Mucosa of gallbladder (tissue), 1 donor: ENCODE measurements at regions not wholly inside any gene's neighbourhood (a gene's known extent, or its start where the extent isn't known, plus 50 kb on each side); places are given as distances from the start of the nearest gene placed in this dataset.

Experiments
- DNase-seq: peaks from one replicate; pipeline ENCODE4 v3.0.0-alpha.2; 2020; ENCODE audit warnings: low spot score
- donor health status: DM: no; HTN: no; CAD: no.

GRCh38 chr17:72518159-72518732 lies 397.4 kb downstream of the SOX9 start:
- no peak for DNase-seq

GRCh38 chr17:72518753-72519597 lies 398.2 kb downstream of the SOX9 start:
- DNase-seq: peak; percentile 52

DNA sequence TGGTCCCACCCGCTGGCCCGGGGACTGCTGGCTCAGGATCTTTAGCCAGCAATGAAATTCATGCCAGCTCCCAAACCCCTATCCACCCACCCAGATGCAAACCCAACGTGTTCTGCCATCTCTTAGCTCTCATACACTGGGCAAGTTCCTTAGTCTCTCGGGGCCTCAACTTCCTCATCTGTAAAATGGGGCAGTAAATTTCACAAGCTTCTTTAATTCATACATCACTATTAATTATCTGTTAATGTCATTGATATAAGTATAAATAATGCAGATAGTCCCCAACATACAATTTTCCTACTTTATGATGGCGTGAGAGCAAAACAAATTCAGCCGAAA lies 398.7 kb downstream of the SOX9 start:
- no peak for DNase-seq

DNA sequence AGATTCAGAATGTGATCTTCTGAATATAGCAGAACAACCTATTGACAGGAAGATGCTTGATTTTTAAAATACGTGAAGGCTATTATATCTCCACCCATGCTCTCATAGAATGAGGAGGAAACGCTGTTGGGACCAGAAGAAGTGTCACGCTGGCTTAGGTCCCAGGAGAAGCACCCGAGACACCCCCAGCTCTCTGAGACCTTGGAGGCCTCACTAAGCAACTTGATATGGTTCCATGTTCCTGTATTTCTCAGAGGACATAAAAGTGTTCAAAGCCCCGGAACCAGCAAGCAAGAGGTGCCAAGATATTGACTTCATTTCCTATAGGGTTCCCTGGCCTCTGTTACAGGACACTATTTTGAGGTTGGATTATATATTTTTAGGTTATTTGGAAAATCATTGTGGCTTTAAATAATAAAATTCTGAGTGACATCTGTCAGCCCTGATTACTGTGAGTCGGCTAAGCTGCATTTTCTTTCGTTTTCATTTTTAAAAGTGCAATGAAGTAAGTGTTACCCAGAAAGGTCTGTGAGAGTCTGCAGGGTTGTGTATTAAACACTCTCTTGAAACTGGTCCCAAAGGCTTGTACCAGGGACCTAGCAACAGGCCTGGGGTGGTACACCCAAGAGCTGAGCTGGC lies 400.0 kb downstream of the SOX9 start:
- no peak for DNase-seq

DNA sequence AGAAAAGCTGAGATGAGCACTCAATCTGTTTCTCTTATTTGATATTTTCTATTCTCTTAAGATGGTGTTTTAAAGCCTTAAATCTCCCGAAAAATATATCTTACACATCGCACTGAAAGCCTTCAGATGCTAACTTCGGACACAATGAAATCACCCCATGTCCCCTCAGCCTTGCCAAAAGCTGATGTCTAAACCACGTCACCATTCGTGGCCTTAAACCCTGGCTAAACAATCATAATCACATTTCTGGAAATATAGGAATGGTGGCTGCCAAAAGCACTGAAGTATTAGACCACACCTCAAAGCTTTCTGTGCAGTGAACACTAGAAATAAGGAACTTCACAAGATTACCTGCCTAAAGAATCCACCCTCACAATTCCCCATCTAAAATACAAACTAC lies 402.7 kb downstream of the SOX9 start:
- DNase-seq: no peak

- no peak for DNase-seq
These were observed 404.6 kb downstream of the SOX9 start for GRCh38 chr17:72525225-72526015.

DNA sequence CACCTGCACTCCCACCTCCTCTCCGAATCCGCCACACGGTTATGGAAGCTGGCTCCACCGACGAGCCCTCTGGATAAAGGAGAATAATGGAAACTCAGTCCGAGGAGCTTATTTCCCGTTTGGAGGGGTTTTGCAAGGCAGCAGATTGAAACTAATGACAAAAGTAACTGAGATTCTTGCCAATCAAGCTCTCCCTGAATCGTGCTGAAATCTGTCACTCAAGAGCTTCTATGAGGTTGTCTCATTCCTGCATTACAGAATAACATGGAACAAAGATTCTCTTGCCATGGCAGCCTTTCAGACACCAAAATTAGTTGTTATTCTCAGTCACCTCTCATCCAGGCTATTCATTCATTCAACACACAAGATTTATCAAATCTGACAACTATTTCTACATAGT lies 405.9 kb downstream of the SOX9 start:
- DNase-seq: no peak

DNA sequence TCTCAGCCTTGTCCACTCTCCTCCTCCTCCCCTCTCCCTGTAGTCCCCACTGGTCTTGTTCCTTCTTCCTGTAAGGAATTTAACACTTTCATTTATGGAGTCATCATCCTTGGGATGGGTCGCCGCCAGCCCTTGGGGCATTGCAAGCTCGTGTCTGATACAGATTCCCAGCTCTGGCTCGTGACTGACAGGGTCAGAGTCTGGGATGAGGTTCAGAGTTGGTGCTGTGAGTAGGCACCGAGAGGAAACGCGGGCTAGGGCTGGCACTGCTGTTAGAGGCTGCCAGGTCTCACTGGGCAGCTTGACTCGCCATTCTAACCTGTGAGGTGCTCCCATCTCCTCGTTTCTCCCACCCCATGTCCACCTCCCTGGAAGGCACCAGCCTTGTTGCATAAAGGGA lies 407.0 kb downstream of the SOX9 start:
- peak; percentile 16 for DNase-seq

DNA sequence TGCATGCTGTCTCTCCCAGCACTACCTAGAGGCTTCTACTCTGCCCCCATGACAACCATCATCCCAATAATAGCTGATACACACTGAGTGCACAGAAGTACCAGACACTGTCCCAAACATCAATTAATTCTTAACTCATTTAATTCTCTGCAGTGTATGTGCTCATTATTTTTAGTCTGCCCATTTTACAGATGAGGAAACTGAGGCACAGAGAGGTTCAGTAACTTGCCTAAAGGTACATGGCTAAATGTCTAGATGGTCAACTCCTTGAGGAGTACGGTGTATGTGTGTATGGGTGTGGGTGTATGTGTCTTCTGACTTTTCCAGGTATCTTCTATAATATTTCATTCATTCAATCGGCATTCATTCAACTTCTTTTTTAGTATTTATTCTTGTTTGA lies 407.9 kb downstream of the SOX9 start:
- no peak for DNase-seq

DNA sequence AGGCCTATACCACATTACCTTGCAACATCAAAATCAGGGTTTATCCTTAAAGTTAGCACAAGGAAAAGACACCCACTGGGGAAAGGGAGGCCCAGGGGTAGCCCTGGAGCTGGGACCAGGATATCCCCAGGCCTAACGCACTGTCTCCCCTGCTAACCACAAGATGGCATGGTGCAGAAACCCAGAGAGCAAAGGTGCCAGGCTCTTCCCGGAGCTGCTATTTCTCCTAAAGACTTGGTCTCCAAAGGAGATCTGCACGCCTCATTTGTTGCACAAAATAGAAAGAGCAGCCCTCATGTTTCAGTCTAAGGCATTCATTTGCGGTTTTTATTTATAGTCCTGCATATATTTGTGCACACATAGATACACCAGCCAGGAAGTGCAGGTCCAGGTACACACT lies 408.6 kb downstream of the SOX9 start:
- no peak for DNase-seq

DNA sequence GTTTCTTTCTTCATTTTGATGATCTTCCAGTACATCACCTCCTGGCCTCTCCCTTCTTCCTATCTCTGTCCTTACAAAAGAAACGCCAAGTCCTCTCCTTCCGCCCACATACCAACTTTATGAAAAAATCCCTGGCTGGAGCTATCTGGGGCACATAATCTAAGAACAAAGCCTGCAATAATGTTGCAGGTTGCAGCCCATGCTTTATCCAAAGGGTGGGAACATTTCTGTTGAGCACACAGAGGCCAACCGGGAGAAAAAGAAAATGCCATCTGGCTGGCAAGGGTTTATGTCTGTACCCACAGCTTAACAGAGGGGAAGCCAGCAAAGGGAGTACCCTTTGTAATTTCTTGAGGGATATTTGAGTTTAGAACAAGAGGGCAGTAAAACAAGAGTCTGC lies 409.6 kb downstream of the SOX9 start:
- DNase-seq: no peak

DNA sequence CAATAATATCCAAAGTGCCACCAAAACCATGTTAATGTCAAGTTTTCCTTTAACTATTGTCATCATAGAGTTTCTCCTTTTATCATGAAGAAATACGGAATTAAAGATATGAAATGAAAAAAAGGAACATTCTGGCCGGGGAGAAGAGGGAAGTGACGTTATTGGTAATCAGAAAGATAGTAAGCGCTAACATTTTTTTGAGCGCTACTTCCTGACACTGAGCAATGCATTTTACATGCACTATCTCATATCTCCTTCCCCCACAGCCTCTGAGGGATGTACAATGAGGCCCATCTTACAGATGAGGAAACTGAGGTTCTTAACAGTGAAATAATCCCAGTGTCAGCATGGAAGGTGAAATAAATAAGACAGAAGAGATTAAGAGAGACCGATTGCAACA lies 410.9 kb downstream of the SOX9 start:
- no peak for DNase-seq

GRCh38 chr17:72534265-72534664 lies 413.4 kb downstream of the SOX9 start:
- DNase-seq: no peak

- no peak for DNase-seq
These were observed 414.0 kb downstream of the SOX9 start for GRCh38 chr17:72534776-72535175.

DNA sequence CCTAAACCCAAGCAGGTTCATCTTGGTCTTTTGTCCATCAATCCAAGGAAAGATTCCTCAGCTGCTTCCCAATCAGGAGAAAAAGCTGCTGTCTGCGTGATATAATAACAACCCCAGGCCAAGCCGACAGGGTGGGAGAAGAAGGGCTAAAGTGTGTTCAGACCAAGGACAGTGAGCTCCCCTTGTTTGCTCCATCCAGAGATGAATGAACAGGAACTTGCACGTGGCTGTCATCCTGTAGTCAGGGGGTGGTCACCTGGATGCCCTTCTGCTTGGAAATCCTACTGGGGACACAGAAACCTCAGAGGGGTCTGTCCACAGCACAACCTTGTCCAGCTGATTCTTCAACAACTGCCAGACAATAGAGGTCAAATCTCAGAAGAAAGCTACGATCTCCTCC lies 414.5 kb downstream of the SOX9 start:
- no peak for DNase-seq

DNA sequence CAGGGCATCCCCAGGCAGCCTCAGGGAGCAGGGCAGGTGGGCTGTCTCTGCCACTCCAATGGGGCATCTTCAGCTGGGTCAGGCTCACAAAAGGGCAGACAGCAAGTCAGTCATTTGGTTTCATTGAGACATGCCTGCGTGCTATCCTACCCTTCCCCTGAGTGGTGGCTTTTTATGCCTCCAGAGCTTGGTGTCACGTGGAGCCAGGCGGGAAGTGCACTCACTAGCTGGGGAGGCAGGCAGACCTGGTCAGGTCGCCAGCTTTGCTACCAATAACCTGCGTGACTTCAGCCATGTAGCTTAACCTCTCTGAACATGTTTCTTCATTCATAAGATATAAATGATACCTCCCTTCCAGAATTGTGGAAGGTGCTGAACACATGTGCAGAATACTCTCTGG lies 415.0 kb downstream of the SOX9 start:
- DNase-seq: no peak

- DNase-seq: no peak
These were observed 416.0 kb downstream of the SOX9 start for GRCh38 chr17:72536788-72537187.

DNA sequence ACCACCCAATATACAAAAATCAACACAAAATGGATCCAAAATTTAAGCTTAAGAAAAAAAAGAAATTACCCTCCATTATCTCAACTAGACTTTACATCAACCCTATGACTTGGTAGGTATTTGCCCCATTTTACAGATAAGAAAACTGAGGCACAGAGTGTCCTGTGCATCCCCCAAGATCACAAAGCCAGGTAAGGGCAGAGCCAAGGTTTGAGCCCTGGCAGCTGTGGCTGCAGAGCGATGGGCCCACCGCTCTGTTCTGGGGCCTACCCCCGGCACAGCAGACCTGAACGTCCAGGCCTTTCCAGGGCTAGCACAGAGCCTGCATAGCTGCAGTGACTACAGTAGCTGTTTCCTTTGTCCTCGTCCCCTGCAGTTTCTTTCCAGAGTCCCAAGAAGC lies 417.6 kb downstream of the SOX9 start:
- DNase-seq: no peak

GRCh38 chr17:72538901-72539352 lies 418.1 kb downstream of the SOX9 start:
- DNase-seq: no peak

DNA sequence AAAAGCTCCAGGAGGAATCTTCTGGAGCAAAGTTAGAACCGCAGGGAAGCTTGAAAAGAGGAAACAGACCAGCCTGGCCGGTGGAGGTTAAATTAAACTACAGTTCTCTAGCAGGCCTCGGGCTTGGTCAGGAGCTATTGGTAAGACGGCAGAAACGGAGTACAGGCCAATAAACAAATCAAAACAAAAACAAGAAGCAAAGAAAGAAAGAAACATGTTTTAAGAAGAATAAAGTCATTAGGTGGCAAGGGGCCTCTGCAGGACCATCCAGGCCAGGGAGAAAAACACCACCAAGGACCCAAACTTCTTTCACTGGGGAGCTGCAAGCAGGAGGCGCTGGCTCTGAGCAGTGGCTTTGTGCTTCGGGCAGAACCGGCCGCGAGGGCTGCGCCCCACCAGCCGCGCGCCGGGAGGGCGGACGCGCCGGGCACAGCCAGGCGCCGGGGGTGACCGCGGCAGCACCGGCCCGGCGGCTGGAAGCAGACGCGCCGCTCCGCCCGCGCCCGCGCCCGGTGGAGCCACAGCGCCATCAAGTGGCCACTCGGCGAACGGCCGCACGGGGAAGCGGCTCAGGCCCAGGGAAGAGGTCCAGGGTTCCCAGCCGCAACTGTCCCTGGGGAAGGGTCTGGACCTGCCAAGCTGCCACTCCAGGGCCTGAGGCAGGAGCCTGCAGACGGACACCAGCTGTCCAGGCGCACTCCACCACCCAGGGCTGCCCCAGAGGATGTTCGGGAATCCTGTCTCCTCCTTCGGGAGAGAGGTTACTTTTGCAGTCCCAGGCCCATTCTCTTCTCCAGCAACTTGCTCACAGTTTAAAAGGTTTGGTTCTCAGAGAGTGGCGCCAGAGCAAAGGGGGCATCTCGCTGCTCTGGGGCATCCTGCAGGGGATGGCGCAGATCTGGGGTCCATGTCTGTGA lies 419.4 kb downstream of the SOX9 start:
- DNase-seq: peak; percentile 67

- no peak for DNase-seq
These were observed 421.5 kb downstream of the SOX9 start for GRCh38 chr17:72542317-72542716.
